LNCaP clone FGC (cell line): ENCODE measurements at regions not wholly inside any gene's neighbourhood (a gene's known extent, or its start where the extent isn't known, plus 50 kb on each side); places are given as distances from the start of the nearest gene placed in this dataset.

Experiments
- DNase-seq: peaks from one replicate; pipeline ENCODE4 v3.0.0-alpha.2; 2011; ENCODE audit warnings: low read depth
- H3K4me3 ChIP-seq: 2 replicates; pipeline ENCODE4 v1.5.1; 2011; ENCODE audit warnings: mild to moderate bottlenecking, low read depth, low read length, control low read depth
- TF ChIP-seq, protein P1 (sequence below): IDR thresholded peaks from 2 replicates; pipeline ENCODE4 v1.5.1; 2012; ENCODE audit warnings: mild to moderate bottlenecking; ENCODE audit not compliant: control insufficient read depth, insufficient read depth; ENCODE audit errors: extremely low read depth

DNA sequence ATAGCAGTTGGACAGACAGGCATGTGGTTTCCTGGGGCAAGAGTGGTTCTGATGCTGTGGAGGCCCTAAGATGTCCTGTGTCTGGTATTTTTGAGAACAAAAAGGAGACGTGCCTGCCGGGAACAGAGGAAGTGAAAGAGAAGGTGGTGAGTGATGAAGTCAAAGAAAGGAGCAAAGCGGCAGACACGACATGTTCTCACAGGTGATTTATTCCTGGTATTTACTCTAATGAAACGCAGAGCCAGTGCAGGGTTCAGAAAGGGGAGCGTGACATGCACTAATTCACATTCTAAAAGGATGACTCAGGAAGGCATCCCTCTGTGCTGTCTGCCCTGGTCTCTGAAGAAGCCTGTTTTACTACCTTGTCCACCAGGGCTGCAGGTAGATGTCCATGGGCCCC lies 211.0 kb downstream of the KCNE4 start:
- DNase-seq = no peak
- H3K4me3 ChIP-seq = no peak overlapping the region
- TF ChIP-seq, protein P1, sequence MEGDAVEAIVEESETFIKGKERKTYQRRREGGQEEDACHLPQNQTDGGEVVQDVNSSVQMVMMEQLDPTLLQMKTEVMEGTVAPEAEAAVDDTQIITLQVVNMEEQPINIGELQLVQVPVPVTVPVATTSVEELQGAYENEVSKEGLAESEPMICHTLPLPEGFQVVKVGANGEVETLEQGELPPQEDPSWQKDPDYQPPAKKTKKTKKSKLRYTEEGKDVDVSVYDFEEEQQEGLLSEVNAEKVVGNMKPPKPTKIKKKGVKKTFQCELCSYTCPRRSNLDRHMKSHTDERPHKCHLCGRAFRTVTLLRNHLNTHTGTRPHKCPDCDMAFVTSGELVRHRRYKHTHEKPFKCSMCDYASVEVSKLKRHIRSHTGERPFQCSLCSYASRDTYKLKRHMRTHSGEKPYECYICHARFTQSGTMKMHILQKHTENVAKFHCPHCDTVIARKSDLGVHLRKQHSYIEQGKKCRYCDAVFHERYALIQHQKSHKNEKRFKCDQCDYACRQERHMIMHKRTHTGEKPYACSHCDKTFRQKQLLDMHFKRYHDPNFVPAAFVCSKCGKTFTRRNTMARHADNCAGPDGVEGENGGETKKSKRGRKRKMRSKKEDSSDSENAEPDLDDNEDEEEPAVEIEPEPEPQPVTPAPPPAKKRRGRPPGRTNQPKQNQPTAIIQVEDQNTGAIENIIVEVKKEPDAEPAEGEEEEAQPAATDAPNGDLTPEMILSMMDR = no peak

DNA sequence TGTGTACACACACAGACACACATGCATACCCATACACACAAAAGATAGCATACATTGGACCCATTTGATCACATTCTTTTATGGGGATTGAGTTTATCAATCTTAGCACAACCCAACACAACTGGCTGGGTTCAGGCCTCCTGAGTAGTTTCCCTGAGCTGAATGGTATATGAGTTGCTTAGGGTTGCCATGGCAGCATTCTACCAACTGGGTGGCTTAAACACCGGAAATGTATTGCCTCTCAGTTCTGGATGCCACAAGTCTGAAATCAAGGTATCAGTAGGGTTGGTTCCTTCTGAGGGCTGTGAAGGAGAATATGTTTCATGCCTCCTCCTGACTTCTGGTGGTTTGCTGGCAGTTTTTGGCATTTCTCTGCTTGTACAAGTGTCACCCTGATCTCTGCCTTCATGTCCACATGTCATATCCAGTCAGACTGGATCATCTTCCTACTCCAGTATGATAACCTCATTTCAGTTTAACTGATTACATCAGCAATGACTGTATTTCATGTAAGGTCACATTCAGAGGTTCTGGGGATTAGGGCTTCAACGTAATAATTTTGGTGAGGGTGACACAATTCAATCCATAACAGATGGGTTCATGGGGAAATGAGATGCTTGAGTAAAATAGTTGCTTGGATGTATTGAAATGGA lies 212.7 kb downstream of the KCNE4 start:
- TF ChIP-seq, protein P1 = no peak
- no peak overlapping the region for H3K4me3 ChIP-seq
- no peak for DNase-seq

DNA sequence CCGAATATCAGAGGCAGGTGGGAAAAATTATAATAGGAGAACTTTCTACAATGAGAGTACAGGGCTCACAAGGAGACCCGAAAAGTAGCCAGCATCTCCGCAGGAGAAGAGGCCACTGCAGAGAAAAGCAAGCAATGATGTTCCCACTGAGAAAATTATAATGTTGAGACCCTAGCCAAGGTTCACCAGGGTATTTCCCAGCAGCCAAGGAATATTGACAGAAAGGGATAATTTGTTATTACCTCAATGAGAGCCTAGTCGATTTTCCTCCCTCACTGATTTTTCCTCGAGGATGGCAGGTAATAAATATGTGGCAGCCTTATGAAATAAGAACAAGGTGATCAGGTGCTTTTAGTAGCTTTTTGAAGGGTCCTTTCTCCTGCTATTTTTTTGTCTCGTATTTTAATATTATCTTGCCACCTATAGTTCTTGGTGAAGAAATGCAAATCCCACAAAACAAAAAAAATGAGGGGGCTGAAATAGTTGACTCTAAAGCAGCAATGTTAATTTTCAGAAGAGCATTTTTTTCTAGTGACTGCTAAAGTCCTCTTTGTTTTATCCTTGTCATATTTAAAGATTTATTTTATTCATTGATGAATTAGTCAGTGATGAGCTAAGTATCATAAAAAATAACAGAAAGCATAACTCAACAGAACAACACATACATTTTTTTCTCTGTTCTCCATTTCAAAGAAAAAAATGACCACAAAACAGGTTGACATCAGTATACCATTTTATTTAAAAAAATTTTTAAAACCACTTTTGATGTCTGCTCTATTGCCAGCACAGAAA lies 215.4 kb downstream of the KCNE4 start:
- H3K4me3 ChIP-seq = no peak overlapping the region
- no peak for DNase-seq
- TF ChIP-seq, protein P1 = no peak

- H3K4me3 ChIP-seq = no peak overlapping the region
- TF ChIP-seq, protein P1 = no peak
- DNase-seq = no peak
Observed at GRCh38 chr2:223269386-223269785, 217.4 kb downstream of the KCNE4 start.

DNA sequence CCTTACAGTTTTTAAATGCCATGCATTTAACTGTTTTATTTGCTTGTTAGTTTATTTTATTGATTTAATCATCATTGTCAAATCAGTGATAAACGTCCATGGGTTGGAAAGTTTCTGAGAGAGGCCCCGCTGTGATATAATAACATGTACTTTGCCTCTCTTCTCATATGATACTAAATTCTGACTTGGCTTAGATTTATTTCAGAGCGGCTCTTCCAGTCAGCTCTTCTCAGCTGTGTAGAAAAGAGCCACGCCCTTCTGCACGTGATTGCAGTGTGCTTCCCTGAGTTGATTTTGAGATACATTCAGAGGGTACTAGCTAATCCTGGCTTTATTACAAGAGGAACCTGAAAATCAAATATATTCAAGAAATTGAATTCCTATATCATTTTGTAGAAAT lies 218.6 kb downstream of the KCNE4 start:
- TF ChIP-seq, protein P1 = no peak
- no peak for DNase-seq
- H3K4me3 ChIP-seq = no peak overlapping the region

DNA sequence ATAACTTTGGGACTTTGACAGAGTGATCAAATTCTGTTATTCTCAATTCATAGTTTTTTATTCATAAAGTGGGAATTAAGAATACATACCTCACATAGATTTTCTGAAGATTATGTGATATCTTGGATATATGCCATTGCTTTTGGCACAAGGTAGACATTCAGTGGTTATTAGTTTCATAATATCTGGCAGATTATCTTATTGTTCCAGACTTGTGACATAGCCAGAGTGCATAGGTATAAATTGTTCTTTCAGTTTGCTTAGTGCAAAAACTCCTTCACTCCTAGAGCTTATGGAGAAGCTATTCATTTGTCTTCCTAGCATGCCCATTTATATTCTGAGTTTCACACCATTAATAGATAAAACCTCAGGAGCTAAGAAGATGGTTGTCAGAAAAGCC lies 222.0 kb downstream of the KCNE4 start:
- DNase-seq = peak; percentile 28
- TF ChIP-seq, protein P1 = no peak
- H3K4me3 ChIP-seq = no peak overlapping the region
